Suprapubic skin (tissue), 4 donors: ENCODE measurements at regions not wholly inside any gene's neighbourhood (a gene's known extent, or its start where the extent isn't known, plus 50 kb on each side); places are given as distances from the start of the nearest gene placed in this dataset.

Experiments used
- EP300 ChIP-seq: sonication (generic); formaldehyde crosslinking; IDR thresholded peaks from one replicate; pipeline ENCODE4 v1.6.1; 2017; ENCODE audit warnings: antibody characterized with exemption
- POLR2A ChIP-seq, 2 donors: fragments of 450-650 bp; IDR thresholded peaks; one replicate each; pipeline ENCODE4 v1.6.1; 2017; ENCODE audit warnings: antibody characterized with exemption in 2 of 2, mild to moderate bottlenecking in 2 of 2, moderate library complexity in 2 of 2
- POLR2AphosphoS5 ChIP-seq, 3 donors: sonication (generic); formaldehyde crosslinking; IDR thresholded peaks; one replicate each; pipeline ENCODE4 v1.6.1; 2017; ENCODE audit warnings: antibody characterized with exemption in 3 of 3
- TF ChIP-seq, protein P1 (sequence below), 2 donors: fragments of 200-600 bp in 1 of 2; fragments of 450-650 bp in 1 of 2; sonication (generic) in 1 of 2; IDR thresholded peaks; one replicate each; pipeline ENCODE4 v1.5.1; 2016 to 2019; ENCODE audit warnings: antibody characterized with exemption in 2 of 2, mild to moderate bottlenecking in 1 of 2, moderate library complexity in 1 of 2

DNA sequence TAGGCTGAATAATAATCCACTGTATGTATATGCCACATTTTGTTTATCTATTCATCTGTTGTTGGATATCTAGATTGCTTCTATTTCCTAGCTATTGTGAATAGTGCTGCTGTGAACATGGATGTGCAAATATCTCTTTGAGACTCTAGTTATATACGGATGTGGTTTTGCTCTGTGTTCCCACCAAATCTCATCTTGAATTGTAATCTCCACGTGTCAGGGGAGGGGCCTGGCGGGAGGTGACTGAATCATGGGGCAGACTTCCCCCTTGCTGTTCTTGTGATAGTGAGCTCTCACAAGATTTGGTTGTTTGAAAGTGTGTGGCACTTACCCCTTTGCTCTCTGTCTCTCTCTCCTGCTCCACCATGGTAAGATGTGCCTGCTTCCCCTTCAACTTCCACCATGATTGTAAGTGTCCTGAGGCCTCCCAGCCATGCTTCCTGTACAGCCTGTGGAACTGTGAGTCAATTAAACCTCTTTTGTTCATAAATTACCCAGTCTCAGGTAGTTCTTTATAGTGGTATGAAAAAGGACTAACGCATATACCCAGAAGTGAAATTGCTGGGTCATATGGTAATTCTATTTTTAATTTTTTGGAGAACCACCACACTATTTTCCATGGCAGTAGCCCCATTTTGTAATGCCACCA is 86.1 kb upstream of the UPP2 start:
- TF ChIP-seq POLR2A (IDR thresholded peaks at IDR 0.05) (no peak), POLR2AphosphoS5 (IDR thresholded peaks at IDR 0.05) (no peak), EP300 (no peak)
- TF ChIP-seq, protein P1, sequence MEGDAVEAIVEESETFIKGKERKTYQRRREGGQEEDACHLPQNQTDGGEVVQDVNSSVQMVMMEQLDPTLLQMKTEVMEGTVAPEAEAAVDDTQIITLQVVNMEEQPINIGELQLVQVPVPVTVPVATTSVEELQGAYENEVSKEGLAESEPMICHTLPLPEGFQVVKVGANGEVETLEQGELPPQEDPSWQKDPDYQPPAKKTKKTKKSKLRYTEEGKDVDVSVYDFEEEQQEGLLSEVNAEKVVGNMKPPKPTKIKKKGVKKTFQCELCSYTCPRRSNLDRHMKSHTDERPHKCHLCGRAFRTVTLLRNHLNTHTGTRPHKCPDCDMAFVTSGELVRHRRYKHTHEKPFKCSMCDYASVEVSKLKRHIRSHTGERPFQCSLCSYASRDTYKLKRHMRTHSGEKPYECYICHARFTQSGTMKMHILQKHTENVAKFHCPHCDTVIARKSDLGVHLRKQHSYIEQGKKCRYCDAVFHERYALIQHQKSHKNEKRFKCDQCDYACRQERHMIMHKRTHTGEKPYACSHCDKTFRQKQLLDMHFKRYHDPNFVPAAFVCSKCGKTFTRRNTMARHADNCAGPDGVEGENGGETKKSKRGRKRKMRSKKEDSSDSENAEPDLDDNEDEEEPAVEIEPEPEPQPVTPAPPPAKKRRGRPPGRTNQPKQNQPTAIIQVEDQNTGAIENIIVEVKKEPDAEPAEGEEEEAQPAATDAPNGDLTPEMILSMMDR (IDR thresholded peaks at IDR 0.05) = no peak
